Liver (tissue), 9 donors: ENCODE measurements at regions not wholly inside any gene's neighbourhood (a gene's known extent, or its start where the extent isn't known, plus 50 kb on each side); places are given as distances from the start of the nearest gene placed in this dataset. TPM values are rescaled to one million over a fixed set of nuclear protein-coding genes. Genes with fewer than 3 reads are reported as not detected.

Experiments used
- DNase-seq: peaks from one replicate; pipeline ENCODE4 v3.0.0-alpha.2; 2017; ENCODE audit warnings: low spot score
- H3K27ac ChIP-seq, 2 donors: one replicate each; pipeline ENCODE4 v1.7.0; 2013; ENCODE audit warnings: inconsistent platforms in 2 of 2, low read length in 2 of 2, control low read depth in 1 of 2, low read depth in 1 of 2, mild to moderate bottlenecking in 1 of 2
- H3K27me3 ChIP-seq, 4 donors: one replicate each; pipeline versions ENCODE4 v1.6.1 to v1.7.0; 2013; ENCODE audit warnings: low read length in 3 of 4, inconsistent platforms in 1 of 4, mild to moderate bottlenecking in 1 of 4, moderate library complexity in 1 of 4; ENCODE audit not compliant: control insufficient read depth in 4 of 4, insufficient read depth in 4 of 4
- H3K36me3 ChIP-seq, 4 donors: one replicate each; pipeline versions ENCODE4 v1.6.1 to v1.7.0; 2013; ENCODE audit warnings: low read length in 3 of 4, mild to moderate bottlenecking in 3 of 4, low read depth in 1 of 4, moderate library complexity in 1 of 4; ENCODE audit not compliant: control insufficient read depth in 4 of 4, insufficient read depth in 3 of 4
- H3K4me1 ChIP-seq, 4 donors: one replicate each; pipeline versions ENCODE4 v1.6.1 to v1.7.0; 2013; ENCODE audit warnings: low read length in 3 of 4, mild to moderate bottlenecking in 3 of 4, moderate library complexity in 1 of 4; ENCODE audit not compliant: control insufficient read depth in 4 of 4, insufficient read depth in 4 of 4
- H3K4me3 ChIP-seq, 3 donors: one replicate each; pipeline versions ENCODE4 v1.6.1 to v1.7.0; 2013; ENCODE audit warnings: low read length in 3 of 3, control low read depth in 1 of 3, low read depth in 1 of 3, mild to moderate bottlenecking in 1 of 3
- H3K9ac ChIP-seq, 2 donors: one replicate each; pipeline ENCODE4 v1.7.0; 2013; ENCODE audit warnings: low read length in 2 of 2, mild to moderate bottlenecking in 2 of 2, moderate library complexity in 2 of 2, control low read depth in 1 of 2, low read depth in 1 of 2
- H3K9me3 ChIP-seq, 4 donors: one replicate each; pipeline versions ENCODE4 v1.6.1 to v1.7.0; 2013; ENCODE audit warnings: low read length in 3 of 4; ENCODE audit not compliant: control insufficient read depth in 4 of 4
- EGR1 ChIP-seq, 2 donors: IDR thresholded peaks; 2 replicates each; pipeline ENCODE4 v1.6.1; 2016 to 2018; ENCODE audit warnings: antibody characterized with exemption in 2 of 2, low read depth in 2 of 2
- FOXA1 ChIP-seq: IDR thresholded peaks from 2 replicates; pipeline ENCODE4 v1.6.1; 2016; ENCODE audit warnings: antibody characterized with exemption
- FOXA2 ChIP-seq: IDR thresholded peaks from 2 replicates; pipeline ENCODE4 v1.6.1; 2016; ENCODE audit warnings: antibody characterized with exemption
- GABPA ChIP-seq, 2 donors: IDR thresholded peaks in 1 of 2; conservative IDR thresholded peaks in 1 of 2; 2 replicates each; pipeline ENCODE4 v1.6.1; 2016; ENCODE audit warnings: antibody characterized with exemption in 2 of 2, mild to moderate bottlenecking in 1 of 2, moderate library complexity in 1 of 2
- HNF4A ChIP-seq, 2 donors: conservative IDR thresholded peaks; 2 replicates each; pipeline ENCODE4 v1.6.1; 2016; ENCODE audit warnings: antibody characterized with exemption in 2 of 2, mild to moderate bottlenecking in 2 of 2
- HNF4G ChIP-seq: IDR thresholded peaks from 2 replicates; pipeline ENCODE4 v1.6.1; 2016; ENCODE audit warnings: antibody characterized with exemption
- JUND ChIP-seq, 2 donors: IDR thresholded peaks; 2 replicates each; pipeline ENCODE4 v1.6.1; 2016; ENCODE audit warnings: antibody characterized with exemption in 2 of 2
- NR2F2 ChIP-seq: IDR thresholded peaks from 2 replicates; pipeline ENCODE4 v1.6.1; 2016; ENCODE audit warnings: antibody characterized with exemption
- RXRA ChIP-seq, 2 donors: IDR thresholded peaks; 2 replicates each; pipeline ENCODE4 v1.6.1; 2017 to 2018; ENCODE audit warnings: antibody characterized with exemption in 2 of 2, mild to moderate bottlenecking in 1 of 2
- SP1 ChIP-seq: IDR thresholded peaks from 2 replicates; pipeline ENCODE4 v1.6.1; 2018; ENCODE audit warnings: antibody characterized with exemption, mild to moderate bottlenecking
- TAF1 ChIP-seq: conservative IDR thresholded peaks from 2 replicates; pipeline ENCODE4 v1.6.1; 2016; ENCODE audit warnings: antibody characterized with exemption, mild to moderate bottlenecking
- YY1 ChIP-seq: IDR thresholded peaks from 2 replicates; pipeline ENCODE4 v1.6.1; 2016; ENCODE audit warnings: antibody characterized with exemption, mild to moderate bottlenecking
- WGBS: extraction: QIAGEN DNeasy Blood & Tissue Kit; methylation state at CpG from one replicate; pipeline ENCODE4 v1.1.7; 2013; 5-methylcytosine and 5-hydroxymethylcytosine counted together
- small RNA-seq: library from RNA; depleted of rRNA; stranded (forward); fragments of <200 nt; gene quantifications from one replicate; pipeline ENCODE3, GENCODE V24; 2014
- TF ChIP-seq, protein P1 (sequence below): IDR thresholded peaks from 2 replicates; pipeline ENCODE4 v1.6.1; 2016; ENCODE audit warnings: antibody characterized with exemption
- TF ChIP-seq, protein P2 (sequence below): IDR thresholded peaks from 2 replicates; pipeline ENCODE4 v1.6.1; 2016; ENCODE audit warnings: antibody characterized with exemption, mild to moderate bottlenecking
- TF ChIP-seq, protein P3 (sequence below): IDR thresholded peaks from 2 replicates; pipeline ENCODE4 v1.6.1; 2016; ENCODE audit warnings: antibody characterized with exemption
- TF ChIP-seq, protein P4 (sequence below): fragments of 150-350 bp; IDR thresholded peaks from 2 replicates; pipeline ENCODE4 v1.5.1; 2017; ENCODE audit warnings: improper control_type of control experiment, low read depth, low read length; ENCODE audit not compliant: missing input control
- donor health status: healthy.
- donor health status: healthy.
- donor health status: healthy.
- donor health status: healthy.
- donor health status: healthy.

DNA sequence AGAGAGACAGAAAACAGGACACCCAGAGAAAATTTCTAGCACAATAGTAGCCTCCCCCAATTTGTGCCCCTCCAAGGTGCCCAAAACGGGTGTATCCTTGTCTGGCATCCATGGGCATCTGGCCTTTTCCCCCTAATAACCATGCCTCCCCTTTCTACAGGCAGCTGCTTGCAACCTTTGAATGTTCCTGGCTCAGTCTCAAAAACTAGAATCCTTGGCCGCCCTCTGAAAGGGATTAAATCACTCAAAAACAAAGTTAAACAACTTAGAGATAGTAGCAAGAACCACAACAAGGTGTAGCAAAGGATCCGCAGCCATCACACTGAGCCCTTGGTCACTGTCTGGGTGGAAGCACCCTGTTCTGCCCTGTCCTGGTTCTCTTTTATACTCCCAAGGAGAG lies 105.6 kb downstream of the MN1 start:
- no peak overlapping the region for H3K9ac ChIP-seq
- no peak overlapping the region for H3K4me3 ChIP-seq
- no peak for TF ChIP-seq NR2F2
- TF ChIP-seq, protein P1, sequence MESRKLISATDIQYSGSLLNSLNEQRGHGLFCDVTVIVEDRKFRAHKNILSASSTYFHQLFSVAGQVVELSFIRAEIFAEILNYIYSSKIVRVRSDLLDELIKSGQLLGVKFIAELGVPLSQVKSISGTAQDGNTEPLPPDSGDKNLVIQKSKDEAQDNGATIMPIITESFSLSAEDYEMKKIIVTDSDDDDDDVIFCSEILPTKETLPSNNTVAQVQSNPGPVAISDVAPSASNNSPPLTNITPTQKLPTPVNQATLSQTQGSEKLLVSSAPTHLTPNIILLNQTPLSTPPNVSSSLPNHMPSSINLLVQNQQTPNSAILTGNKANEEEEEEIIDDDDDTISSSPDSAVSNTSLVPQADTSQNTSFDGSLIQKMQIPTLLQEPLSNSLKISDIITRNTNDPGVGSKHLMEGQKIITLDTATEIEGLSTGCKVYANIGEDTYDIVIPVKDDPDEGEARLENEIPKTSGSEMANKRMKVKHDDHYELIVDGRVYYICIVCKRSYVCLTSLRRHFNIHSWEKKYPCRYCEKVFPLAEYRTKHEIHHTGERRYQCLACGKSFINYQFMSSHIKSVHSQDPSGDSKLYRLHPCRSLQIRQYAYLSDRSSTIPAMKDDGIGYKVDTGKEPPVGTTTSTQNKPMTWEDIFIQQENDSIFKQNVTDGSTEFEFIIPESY: no peak
- TF ChIP-seq, protein P2, sequence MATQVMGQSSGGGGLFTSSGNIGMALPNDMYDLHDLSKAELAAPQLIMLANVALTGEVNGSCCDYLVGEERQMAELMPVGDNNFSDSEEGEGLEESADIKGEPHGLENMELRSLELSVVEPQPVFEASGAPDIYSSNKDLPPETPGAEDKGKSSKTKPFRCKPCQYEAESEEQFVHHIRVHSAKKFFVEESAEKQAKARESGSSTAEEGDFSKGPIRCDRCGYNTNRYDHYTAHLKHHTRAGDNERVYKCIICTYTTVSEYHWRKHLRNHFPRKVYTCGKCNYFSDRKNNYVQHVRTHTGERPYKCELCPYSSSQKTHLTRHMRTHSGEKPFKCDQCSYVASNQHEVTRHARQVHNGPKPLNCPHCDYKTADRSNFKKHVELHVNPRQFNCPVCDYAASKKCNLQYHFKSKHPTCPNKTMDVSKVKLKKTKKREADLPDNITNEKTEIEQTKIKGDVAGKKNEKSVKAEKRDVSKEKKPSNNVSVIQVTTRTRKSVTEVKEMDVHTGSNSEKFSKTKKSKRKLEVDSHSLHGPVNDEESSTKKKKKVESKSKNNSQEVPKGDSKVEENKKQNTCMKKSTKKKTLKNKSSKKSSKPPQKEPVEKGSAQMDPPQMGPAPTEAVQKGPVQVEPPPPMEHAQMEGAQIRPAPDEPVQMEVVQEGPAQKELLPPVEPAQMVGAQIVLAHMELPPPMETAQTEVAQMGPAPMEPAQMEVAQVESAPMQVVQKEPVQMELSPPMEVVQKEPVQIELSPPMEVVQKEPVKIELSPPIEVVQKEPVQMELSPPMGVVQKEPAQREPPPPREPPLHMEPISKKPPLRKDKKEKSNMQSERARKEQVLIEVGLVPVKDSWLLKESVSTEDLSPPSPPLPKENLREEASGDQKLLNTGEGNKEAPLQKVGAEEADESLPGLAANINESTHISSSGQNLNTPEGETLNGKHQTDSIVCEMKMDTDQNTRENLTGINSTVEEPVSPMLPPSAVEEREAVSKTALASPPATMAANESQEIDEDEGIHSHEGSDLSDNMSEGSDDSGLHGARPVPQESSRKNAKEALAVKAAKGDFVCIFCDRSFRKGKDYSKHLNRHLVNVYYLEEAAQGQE: no peak
- no peak for TF ChIP-seq SP1
- no peak for TF ChIP-seq RXRA (IDR thresholded peaks at IDR 0.05)
- TF ChIP-seq, protein P3, sequence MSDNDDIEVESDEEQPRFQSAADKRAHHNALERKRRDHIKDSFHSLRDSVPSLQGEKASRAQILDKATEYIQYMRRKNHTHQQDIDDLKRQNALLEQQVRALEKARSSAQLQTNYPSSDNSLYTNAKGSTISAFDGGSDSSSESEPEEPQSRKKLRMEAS: no peak
- no peak for TF ChIP-seq YY1
- no peak for TF ChIP-seq HNF4G
- no peak for TF ChIP-seq TAF1
- no peak for TF ChIP-seq JUND (IDR thresholded peaks at IDR 0.05)
- TF ChIP-seq HNF4A (conservative IDR thresholded peaks at IDR 0.05): no peak
- no peak for TF ChIP-seq GABPA (IDR thresholded peaks at IDR 0.05 in 1 of 2, conservative IDR thresholded peaks at IDR 0.05 in 1 of 2)
- TF ChIP-seq, protein P4, sequence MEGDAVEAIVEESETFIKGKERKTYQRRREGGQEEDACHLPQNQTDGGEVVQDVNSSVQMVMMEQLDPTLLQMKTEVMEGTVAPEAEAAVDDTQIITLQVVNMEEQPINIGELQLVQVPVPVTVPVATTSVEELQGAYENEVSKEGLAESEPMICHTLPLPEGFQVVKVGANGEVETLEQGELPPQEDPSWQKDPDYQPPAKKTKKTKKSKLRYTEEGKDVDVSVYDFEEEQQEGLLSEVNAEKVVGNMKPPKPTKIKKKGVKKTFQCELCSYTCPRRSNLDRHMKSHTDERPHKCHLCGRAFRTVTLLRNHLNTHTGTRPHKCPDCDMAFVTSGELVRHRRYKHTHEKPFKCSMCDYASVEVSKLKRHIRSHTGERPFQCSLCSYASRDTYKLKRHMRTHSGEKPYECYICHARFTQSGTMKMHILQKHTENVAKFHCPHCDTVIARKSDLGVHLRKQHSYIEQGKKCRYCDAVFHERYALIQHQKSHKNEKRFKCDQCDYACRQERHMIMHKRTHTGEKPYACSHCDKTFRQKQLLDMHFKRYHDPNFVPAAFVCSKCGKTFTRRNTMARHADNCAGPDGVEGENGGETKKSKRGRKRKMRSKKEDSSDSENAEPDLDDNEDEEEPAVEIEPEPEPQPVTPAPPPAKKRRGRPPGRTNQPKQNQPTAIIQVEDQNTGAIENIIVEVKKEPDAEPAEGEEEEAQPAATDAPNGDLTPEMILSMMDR: no peak
- TF ChIP-seq FOXA2: no peak
- no peak overlapping the region for H3K27ac ChIP-seq
- no peaks in the 10 kb centered on the region for H3K36me3 ChIP-seq
- DNase-seq: no peak
- WGBS: 58% methylated on average over 3 of the region's 3 CpGs
- H3K9me3 ChIP-seq: peaks cover 0 to 7% (median 3%) of the 10 kb centered on the region in 4 donors
- H3K27me3 ChIP-seq: peaks cover 0 to 8% (median 0%) of the 10 kb centered on the region in 4 donors
- no peaks in the 10 kb centered on the region for H3K4me1 ChIP-seq

DNA sequence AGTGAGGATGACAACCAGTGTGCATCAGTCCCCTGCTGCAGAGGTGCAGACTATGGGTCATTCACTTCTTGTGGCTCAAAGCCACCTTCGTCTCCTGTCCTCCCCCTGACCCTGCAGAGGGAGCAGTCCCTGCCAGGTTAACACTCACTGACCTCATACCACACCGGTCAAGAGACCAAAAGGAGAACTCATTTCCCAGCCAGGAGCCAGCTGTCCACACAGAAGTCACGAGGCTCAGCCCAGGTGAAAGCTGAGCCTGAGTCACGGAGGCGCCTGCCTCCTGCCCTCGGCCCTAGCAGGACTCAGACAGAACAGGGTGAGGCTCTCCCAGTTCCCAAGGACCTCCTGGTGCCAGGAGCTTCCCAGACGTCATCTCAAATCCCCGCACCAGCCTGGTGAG lies 103.7 kb downstream of the MN1 start:
- H3K4me3 ChIP-seq: no peak overlapping the region
- no peak overlapping the region for H3K27ac ChIP-seq
- peaks cover 0 to 8% (median 0%) of the 10 kb centered on the region in 4 donors for H3K27me3 ChIP-seq
- no peak for DNase-seq
- peaks cover 0 to 16% (median 7%) of the 10 kb centered on the region in 4 donors for H3K9me3 ChIP-seq
- no peak overlapping the region for H3K9ac ChIP-seq
- TF ChIP-seq TAF1 (no peak), NR2F2 (no peak), FOXA2 (no peak), YY1 (no peak), SP1 (no peak), HNF4A (conservative IDR thresholded peaks at IDR 0.05) (no peak), EGR1 (IDR thresholded peaks at IDR 0.05; ENCODE audit: low read depth in 2 of 2) (no peak), GABPA (IDR thresholded peaks at IDR 0.05 in 1 of 2, conservative IDR thresholded peaks at IDR 0.05 in 1 of 2) (no peak), JUND (IDR thresholded peaks at IDR 0.05) (no peak), FOXA1 (no peak)
- TF ChIP-seq, protein P3: no peak
- no peaks in the 10 kb centered on the region for H3K36me3 ChIP-seq
- no peaks in the 10 kb centered on the region for H3K4me1 ChIP-seq
- 66% methylated on average over 8 of the region's 8 CpGs for WGBS

Small RNA genes lying in the stretch of these regions (small RNA-seq; reads per million reads assigned to genes)
- gene RNU6-1066P: not detected
